Parathyroid adenoma (tissue), 2 donors: ENCODE measurements at regions not wholly inside any gene's neighbourhood (a gene's known extent, or its start where the extent isn't known, plus 50 kb on each side); places are given as distances from the start of the nearest gene placed in this dataset.

Experiments
- H2AFZ ChIP-seq: fragments of 300-600 bp; sonication (generic); one replicate; pipeline ENCODE4 v1.7.0; 2017; ENCODE audit warnings: antibody characterized with exemption, mild to moderate bottlenecking
- H3K27ac ChIP-seq: fragments of 300-600 bp; sonication (generic); one replicate; pipeline ENCODE4 v1.7.0; 2017
- H3K27me3 ChIP-seq: fragments of 300-600 bp; sonication (generic); one replicate; pipeline ENCODE4 v1.7.0; 2017; ENCODE audit warnings: low read length; ENCODE audit not compliant: control insufficient read depth, insufficient read depth
- H3K36me3 ChIP-seq: fragments of 300-600 bp; sonication (generic); one replicate; pipeline ENCODE4 v1.7.0; 2017; ENCODE audit warnings: low read length; ENCODE audit not compliant: control insufficient read depth, insufficient read depth
- H3K4me1 ChIP-seq: fragments of 300-600 bp; sonication (generic); one replicate; pipeline ENCODE4 v1.7.0; 2017; ENCODE audit warnings: control low read depth
- H3K4me2 ChIP-seq: fragments of 300-600 bp; sonication (generic); one replicate; pipeline ENCODE4 v1.7.0; 2017; ENCODE audit warnings: low read length
- H3K4me3 ChIP-seq: fragments of 300-600 bp; sonication (generic); one replicate; pipeline ENCODE4 v1.7.0; 2017; ENCODE audit warnings: low read depth, low read length
- H3K79me2 ChIP-seq: fragments of 300-600 bp; sonication (generic); one replicate; pipeline ENCODE4 v1.7.0; 2017; ENCODE audit warnings: control low read depth
- H3K9ac ChIP-seq: fragments of 300-600 bp; sonication (generic); one replicate; pipeline ENCODE4 v1.7.0; 2017; ENCODE audit warnings: mild to moderate bottlenecking
- H3K9me3 ChIP-seq: fragments of 300-600 bp; sonication (generic); one replicate; pipeline ENCODE4 v1.7.0; 2017; ENCODE audit warnings: low read length; ENCODE audit not compliant: control insufficient read depth
- CTCF ChIP-seq: fragments of 300-600 bp; sonication (generic); IDR thresholded peaks from one replicate; pipeline ENCODE4 v1.7.0; 2017; ENCODE audit warnings: antibody characterized with exemption, mild to moderate bottlenecking
- donor health status: primary hyperparathyroidism.

GRCh38 chr16:8519179-8519578, 71.1 kb downstream of the TMEM114 start:
- H3K9ac ChIP-seq = no peak overlapping the region
- no peaks in the 10 kb centered on the region for H3K79me2 ChIP-seq
- H3K27ac ChIP-seq = no peak overlapping the region

GRCh38 chr16:8517280-8517679, 73.0 kb downstream of the TMEM114 start:
- H3K27me3 ChIP-seq = no peaks in the 10 kb centered on the region

More at GRCh38 chr16:8519179-8519578, 71.1 kb downstream of the TMEM114 start:
- H3K4me2 ChIP-seq = no peak overlapping the region
- no peaks in the 10 kb centered on the region for H3K36me3 ChIP-seq
- H3K9me3 ChIP-seq = no peaks in the 10 kb centered on the region
- H3K27me3 ChIP-seq = no peaks in the 10 kb centered on the region
- H3K4me3 ChIP-seq = no peak overlapping the region
- no peak for TF ChIP-seq CTCF
- H3K4me1 ChIP-seq = no peaks in the 10 kb centered on the region
- H2AFZ ChIP-seq = no peak overlapping the region

GRCh38 chr16:8516471-8516870, 73.8 kb downstream of the TMEM114 start:
- Histone ChIP-seq H3K36me3 (no peaks in the 10 kb centered on the region), H3K27ac (no peak overlapping the region), H3K4me3 (no peak overlapping the region), H3K79me2 (no peaks in the 10 kb centered on the region), H3K9ac (no peak overlapping the region), H3K4me1 (no peaks in the 10 kb centered on the region), H3K9me3 (no peaks in the 10 kb centered on the region), H3K27me3 (no peaks in the 10 kb centered on the region), H3K4me2 (no peak overlapping the region), H2AFZ (no peak overlapping the region)
- no peak for TF ChIP-seq CTCF

More at GRCh38 chr16:8517280-8517679, 73.0 kb downstream of the TMEM114 start:
- TF ChIP-seq CTCF = no peak
- H3K9ac ChIP-seq = no peak overlapping the region
- no peaks in the 10 kb centered on the region for H3K4me1 ChIP-seq
- H3K4me2 ChIP-seq = no peak overlapping the region
- no peaks in the 10 kb centered on the region for H3K9me3 ChIP-seq
- no peak overlapping the region for H3K27ac ChIP-seq
- H3K4me3 ChIP-seq = no peak overlapping the region
- H2AFZ ChIP-seq = no peak overlapping the region
- H3K36me3 ChIP-seq = no peaks in the 10 kb centered on the region
- H3K79me2 ChIP-seq = no peaks in the 10 kb centered on the region

- Histone ChIP-seq H3K9ac (no peak overlapping the region), H3K4me3 (no peak overlapping the region), H3K27ac (no peak overlapping the region), H2AFZ (no peak overlapping the region), H3K9me3 (no peaks in the 10 kb centered on the region), H3K4me1 (no peaks in the 10 kb centered on the region), H3K36me3 (no peaks in the 10 kb centered on the region), H3K27me3 (no peaks in the 10 kb centered on the region), H3K79me2 (no peaks in the 10 kb centered on the region), H3K4me2 (no peak overlapping the region)
- no peak for TF ChIP-seq CTCF
These were observed 77.2 kb downstream of the TMEM114 start for GRCh38 chr16:8512941-8513624.

- Histone ChIP-seq H3K4me2 (no peak overlapping the region), H3K79me2 (no peaks in the 10 kb centered on the region), H3K9ac (no peak overlapping the region), H2AFZ (no peak overlapping the region), H3K27ac (no peak overlapping the region), H3K4me3 (no peak overlapping the region), H3K27me3 (no peaks in the 10 kb centered on the region), H3K4me1 (no peaks in the 10 kb centered on the region), H3K36me3 (no peaks in the 10 kb centered on the region), H3K9me3 (no peaks in the 10 kb centered on the region)
- no peak for TF ChIP-seq CTCF
These were observed 78.8 kb downstream of the TMEM114 start for GRCh38 chr16:8511464-8511863.
